Fibroblast of peridontal ligament (primary cell): ENCODE measurements at regions not wholly inside any gene's neighbourhood (a gene's known extent, or its start where the extent isn't known, plus 50 kb on each side); places are given as distances from the start of the nearest gene placed in this dataset.
A peak's percentile ranks its signal among the peaks of the same experiment; 100 is the strongest.

Experiments
- DNase-seq: peaks from one replicate; pipeline ENCODE4 v3.0.0-alpha.2; 2010; ENCODE audit errors: extremely low read depth

GRCh38 chr18:29083545-29083944 lies 906.6 kb upstream of the CDH2 start:
- peak; percentile 81 for DNase-seq

GRCh38 chr18:29080946-29081345 lies 904.0 kb upstream of the CDH2 start:
- no peak for DNase-seq

- no peak for DNase-seq
These were observed 901.3 kb upstream of the CDH2 start for GRCh38 chr18:29078273-29078672.

- DNase-seq, result no peak
These were observed 900.4 kb upstream of the CDH2 start for GRCh38 chr18:29077344-29077743.

GRCh38 chr18:29076645-29077044 lies 899.7 kb upstream of the CDH2 start:
- no peak for DNase-seq

- DNase-seq, result no peak
These were observed 897.2 kb upstream of the CDH2 start for GRCh38 chr18:29074147-29074546.

GRCh38 chr18:29071869-29072268 lies 894.9 kb upstream of the CDH2 start:
- DNase-seq, result no peak

GRCh38 chr18:29063346-29063745 lies 886.4 kb upstream of the CDH2 start:
- peak; percentile 10 for DNase-seq

GRCh38 chr18:29062921-29063320 lies 886.0 kb upstream of the CDH2 start:
- DNase-seq, result peak; percentile 7

- DNase-seq, result no peak
These were observed 883.4 kb upstream of the CDH2 start for GRCh38 chr18:29060349-29060748.

- no peak for DNase-seq
These were observed 880.8 kb upstream of the CDH2 start for GRCh38 chr18:29057703-29058102.

- DNase-seq, result no peak
These were observed 879.9 kb upstream of the CDH2 start for GRCh38 chr18:29056800-29057199.

GRCh38 chr18:29041976-29042375 lies 865.0 kb upstream of the CDH2 start:
- DNase-seq, result no peak

GRCh38 chr18:29034113-29034856 lies 857.4 kb upstream of the CDH2 start:
- DNase-seq, result peak; percentile 2

GRCh38 chr18:29028560-29028959 lies 851.6 kb upstream of the CDH2 start:
- DNase-seq, result no peak

- no peak for DNase-seq
These were observed 842.0 kb upstream of the CDH2 start for GRCh38 chr18:29018976-29019375.

GRCh38 chr18:29012883-29013465 lies 836.0 kb upstream of the CDH2 start:
- DNase-seq, result no peak

GRCh38 chr18:29012364-29012763 lies 835.4 kb upstream of the CDH2 start:
- no peak for DNase-seq

GRCh38 chr18:29009250-29009803 lies 832.4 kb upstream of the CDH2 start:
- DNase-seq, result no peak

GRCh38 chr18:29008809-29009208 lies 831.9 kb upstream of the CDH2 start:
- no peak for DNase-seq

GRCh38 chr18:29007986-29008654 lies 831.2 kb upstream of the CDH2 start:
- no peak for DNase-seq

- DNase-seq, result no peak
These were observed 828.0 kb upstream of the CDH2 start for GRCh38 chr18:29004921-29005320.

- no peak for DNase-seq
These were observed 826.3 kb upstream of the CDH2 start for GRCh38 chr18:29003194-29003593.
